ENCODE measurements at regions not wholly inside any gene's neighbourhood (a gene's known extent, or its start where the extent isn't known, plus 50 kb on each side); places are given as distances from the start of the nearest gene placed in this dataset.
A peak's percentile ranks its signal among the peaks of the same experiment; 100 is the strongest.

DNA sequence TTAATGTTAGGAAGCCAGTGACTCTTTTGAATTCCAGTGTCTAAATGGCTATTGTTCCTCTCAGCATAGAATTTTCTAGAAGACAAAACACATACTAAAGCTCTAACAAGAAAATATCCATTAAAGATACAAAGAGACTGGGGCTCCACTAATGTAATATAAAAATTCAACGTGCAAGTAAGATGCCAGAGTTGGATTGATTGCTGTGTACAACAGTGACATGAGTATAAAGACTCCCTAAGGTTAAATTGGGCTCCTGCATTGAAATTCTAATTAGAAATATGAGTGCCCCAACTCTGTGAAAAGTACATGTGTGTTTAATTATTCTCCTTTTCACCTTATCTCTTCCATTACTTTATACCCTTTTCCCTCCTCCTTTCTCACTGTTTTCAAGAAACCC, 253.6 kb upstream of the G2E3 start:
- no peak for DNase-seq (ENCODE audit: low spot score)

DNA sequence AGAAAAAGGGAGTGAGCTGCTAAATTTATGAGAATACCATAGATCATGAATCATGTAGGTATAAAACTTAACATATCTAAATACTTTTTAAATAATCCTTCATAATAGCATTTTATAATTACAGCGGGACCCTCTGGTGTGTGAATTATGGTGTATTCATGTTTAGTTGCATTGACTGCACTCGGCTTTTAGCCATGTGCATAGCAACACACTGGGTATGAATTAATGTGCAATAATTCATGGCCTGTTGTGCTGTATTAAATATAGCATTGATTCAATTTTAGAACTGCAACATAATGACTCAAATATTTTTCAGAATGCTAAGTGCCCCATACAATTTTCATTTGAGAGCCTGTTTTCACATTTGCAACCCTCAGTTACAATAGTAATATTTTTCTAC, 249.6 kb upstream of the G2E3 start:
- no peak for DNase-seq (ENCODE audit: low spot score)

DNA sequence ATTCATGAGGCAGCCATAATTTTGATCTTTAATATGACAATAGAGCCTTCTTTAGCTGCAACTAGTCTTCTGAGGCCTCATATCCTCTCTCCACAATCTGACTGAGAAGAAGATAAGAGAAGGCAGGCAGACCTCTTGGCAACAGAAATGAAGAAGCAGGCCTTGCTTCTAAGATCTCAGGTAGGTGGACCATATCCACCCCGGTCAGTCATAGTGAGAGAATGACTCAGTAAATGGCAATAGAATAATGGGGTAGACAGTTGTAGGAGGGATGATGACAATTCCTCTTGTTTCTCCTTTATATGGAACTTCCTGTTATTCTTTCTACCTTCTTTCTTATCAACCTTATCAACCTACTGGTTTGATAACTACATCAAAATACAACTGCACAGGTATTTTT, 246.7 kb upstream of the G2E3 start:
- DNase-seq (ENCODE audit: low spot score), result no peak

DNA sequence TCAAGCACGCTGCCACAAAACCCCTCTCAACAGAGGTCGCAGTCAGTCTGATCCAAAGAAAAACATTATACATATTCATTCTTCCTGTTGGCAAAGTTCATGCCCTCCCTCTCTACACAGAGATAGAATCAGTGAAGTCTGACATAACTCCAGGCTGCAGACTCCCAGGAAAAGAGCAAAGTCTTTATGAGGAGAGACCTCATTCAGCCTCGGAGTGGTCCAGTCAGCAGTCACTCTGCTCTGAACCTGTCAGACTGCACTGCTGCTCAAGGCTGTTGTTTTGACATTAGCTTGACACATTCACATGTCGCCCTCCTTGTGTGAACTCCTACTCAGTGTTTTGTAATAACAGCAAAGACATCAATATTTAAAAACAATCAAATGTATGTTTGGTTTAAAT, 241.2 kb upstream of the G2E3 start:
- DNase-seq (ENCODE audit: low spot score), result no peak

DNA sequence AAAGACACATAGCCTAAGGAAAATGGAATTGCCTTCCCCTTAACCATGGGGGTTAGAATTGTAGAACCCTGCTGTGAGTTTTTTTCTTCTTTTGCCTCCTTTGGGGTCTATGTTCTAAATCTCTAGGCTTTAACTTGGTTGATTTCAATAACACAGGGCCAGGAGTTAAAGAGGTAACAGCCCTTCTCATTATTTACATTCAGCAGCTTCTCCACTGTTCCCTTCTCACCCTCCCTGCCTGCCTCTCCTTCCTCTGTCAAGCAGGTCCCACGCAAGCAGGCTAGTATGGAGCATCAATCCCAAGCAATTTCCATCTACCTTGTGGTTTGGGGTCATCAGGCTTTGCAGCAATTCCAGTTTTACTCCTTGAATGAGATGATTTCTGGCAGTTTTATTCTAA, 236.1 kb upstream of the G2E3 start:
- DNase-seq (ENCODE audit: low spot score), result no peak

DNA sequence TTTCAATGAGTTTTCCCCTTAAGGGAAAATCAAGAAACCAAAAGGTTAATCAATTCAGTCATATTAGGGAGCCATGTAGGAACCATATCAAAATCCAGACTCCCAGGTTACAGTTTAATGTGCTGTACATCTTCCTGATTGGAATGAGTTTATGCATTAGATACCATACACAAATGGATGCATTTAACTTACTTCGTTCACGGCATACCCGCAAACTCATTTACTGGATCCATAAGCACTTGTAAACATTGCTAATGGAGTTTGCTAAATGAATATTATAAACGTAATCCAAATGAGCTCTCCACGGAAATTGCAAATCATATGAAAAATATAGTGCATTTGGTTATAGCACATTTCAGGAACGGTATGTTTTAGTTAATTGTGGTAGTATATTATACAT, 228.9 kb upstream of the G2E3 start:
- DNase-seq (ENCODE audit: low spot score), result no peak

DNA sequence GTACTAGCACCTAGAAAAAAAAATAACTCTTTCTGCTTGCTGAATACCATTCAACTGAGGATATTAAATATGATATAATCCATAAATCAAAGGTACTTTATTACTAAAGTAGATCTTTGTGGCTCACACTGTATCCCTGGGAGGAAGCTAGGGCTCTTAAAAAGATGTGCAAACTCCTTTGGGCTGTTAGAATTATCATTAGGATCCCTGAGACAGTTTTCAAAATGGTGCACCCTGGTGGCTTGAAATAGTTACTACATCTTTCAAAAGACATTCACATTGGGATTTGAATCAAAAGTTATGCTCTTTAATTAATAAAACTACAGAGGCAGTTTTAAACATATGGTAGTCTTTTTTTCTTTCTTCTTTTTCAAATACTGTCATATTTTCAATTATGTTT, 228.5 kb upstream of the G2E3 start:
- peak; percentile 5 for DNase-seq (ENCODE audit: low spot score)

DNA sequence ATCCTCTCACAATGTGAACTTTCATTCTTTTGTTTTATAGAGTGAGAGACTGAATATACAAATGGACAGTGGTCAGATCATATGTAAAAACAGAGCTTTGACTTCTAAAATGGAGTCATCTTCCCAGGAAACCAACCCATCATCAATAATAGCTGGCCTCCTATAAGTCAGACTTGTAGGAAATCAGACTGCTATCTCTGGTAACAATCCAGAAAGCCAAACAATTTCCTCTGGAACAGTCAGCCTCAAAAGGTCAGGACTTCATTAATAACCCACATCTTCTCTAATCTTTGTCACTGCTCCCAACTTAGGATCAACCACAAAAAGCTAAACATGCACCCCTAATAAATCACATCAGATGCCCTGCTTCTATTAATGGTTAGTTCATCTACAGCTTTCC, 227.9 kb upstream of the G2E3 start:
- DNase-seq (ENCODE audit: low spot score), result no peak

DNA sequence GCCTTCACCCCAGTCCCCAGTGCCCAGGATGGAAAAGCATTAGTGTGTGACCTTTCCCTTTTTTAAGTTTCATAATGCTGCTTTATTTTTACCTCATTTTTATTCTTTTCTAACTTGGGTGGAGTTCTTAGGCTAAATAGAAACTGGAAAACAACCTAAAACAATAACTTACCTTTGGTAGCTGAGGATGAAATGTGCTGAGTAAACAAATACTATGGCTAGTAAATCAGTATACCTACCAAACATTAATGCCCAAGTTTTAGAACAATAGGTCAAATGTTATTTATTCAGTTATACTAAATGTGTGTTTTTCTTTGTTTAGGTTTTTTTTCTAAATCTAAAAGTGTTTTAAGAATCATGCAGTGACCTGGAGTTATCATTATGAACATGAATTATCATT, 226.6 kb upstream of the G2E3 start:
- no peak for DNase-seq (ENCODE audit: low spot score)

DNA sequence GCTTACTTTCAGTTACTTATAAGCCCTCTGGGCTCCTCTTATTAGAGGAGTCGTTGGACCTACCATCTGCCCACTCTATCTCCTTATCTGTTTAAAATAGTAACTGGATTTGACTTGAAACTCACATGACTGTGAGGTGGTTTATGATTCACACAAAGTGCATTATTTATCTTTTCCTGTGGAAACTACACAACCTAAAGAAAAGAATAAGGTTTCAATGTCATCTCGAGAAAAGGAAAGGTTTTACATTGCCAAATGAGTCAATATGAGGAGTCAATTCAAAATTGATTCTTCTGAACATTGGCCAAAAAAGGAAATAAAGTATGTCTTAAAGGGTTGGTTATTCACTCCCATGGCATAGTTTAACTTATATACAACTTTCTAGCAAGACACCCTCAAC, 225.0 kb upstream of the G2E3 start:
- DNase-seq (ENCODE audit: low spot score), result no peak

DNA sequence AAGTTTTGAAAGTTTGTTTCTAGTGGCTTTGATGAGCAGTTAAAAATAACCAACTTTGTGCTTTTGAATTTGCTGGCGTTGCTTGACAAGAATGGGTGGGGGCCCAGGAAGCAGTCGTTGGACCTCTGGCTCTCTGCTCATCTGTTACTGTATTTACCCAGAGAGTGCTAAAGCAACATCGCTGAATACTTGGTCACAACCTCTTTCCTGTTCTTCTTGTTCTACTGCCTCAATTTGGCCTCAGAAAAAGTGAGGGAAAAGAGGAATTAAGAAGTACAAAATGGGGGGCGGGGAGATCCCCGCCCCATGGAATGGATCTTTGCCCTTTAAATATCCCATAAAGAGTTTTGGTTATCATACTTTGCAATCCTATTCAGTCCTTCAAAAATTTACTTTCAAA, 221.5 kb upstream of the G2E3 start:
- no peak for DNase-seq (ENCODE audit: low spot score)

DNA sequence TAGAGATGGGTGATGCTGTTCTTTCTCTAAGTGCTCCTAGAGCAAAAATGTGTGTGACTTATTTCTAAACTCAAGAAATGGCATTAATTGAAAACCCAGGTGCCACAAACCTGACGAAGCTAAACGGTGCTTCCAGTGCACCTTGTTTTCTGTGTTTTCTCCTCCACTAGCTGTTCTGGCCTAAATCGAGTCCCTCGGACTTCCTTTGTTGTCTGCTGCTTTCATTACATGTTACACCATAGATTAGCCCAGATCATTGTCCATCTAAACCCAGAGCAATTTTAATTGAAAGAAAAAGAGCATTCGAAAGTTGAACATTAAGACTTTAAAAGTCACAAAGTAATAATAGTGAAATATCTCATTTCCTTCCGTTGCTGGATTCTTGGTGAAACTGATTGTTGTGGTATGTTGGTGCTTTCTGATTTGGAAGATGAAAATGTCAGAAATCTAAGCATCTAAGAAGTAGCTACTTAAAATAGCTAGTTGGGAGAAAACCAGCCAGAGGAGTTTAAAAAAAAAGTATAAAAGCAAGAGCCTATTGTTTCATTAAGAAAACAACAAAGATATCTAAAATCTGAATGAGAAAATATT, 219.6 kb upstream of the G2E3 start:
- DNase-seq (ENCODE audit: low spot score), result no peak

DNA sequence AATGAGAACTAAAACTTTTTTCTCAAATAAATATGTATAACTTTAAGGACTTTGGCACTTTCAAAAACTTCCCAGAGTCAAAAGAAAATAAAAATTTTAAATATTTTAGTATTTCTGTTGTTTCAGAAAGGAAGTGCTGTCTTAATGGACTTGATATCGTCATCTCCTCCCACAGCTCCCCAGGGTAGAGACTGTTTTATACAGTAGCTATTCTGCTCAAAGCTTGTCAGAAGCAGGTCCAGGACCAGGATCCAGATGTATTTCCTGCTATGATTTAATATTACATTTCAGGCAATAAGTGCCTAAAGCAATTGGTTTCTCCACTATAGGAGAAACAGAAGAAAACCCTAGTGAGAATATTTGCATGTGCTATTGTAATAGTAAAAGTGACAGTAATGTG, 218.5 kb upstream of the G2E3 start:
- no peak for DNase-seq (ENCODE audit: low spot score)

DNA sequence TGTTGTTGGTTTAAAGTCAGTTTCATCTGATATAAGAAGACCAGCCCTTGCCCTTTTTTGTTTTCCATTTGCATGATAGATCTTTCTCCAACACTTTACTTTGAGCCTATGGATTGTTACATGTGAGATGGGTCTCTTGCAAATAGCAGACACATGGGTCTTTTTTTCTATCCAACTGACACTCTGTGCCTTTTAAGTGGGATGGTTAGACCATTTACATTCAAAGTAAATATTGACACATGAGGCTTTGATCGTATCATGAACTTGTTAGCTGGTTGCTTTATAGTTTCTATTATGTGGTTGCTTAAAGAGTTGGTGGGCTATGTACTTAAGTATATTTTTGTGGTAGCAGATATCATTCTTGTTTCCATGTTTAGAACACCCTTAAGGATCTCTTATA, 213.4 kb upstream of the G2E3 start:
- DNase-seq (ENCODE audit: low spot score), result no peak

DNA sequence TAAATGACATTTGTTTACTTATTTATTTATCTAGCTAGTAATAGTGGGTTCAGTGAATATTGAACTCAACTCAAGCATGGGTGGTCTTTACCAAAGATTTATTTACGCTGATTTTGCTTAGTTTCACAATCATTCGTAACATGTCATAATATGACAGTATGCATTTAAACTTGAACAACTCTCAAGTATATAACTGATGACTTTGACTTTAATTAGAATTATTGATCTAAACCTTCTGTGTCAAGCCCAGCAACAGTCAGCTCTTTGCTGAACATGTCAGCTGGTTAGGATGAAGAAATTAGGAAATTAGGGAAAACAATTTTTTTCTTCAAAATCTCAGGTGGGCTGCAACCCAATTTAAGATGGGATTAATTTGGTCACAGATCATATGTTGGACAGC, 210.5 kb upstream of the G2E3 start:
- DNase-seq (ENCODE audit: low spot score), result no peak

DNA sequence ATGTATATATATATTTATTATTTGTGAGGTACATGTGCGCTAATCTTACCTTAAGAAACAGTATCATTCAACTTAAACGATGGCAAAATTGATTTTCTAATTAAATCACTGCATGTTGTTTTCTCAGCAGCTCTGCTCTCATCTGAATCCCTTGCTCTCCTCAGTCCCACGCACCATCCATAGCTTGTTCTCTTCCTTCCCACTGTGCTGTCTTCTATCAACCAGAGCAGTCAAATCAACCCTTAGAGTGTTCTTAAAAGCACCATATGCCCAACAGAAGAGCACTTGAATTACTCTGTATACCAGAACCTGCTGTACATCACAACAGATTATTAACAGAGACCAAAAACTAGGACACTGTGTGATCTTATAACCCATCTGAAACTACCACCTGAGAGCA, 209.4 kb upstream of the G2E3 start:
- DNase-seq (ENCODE audit: low spot score), result no peak

DNA sequence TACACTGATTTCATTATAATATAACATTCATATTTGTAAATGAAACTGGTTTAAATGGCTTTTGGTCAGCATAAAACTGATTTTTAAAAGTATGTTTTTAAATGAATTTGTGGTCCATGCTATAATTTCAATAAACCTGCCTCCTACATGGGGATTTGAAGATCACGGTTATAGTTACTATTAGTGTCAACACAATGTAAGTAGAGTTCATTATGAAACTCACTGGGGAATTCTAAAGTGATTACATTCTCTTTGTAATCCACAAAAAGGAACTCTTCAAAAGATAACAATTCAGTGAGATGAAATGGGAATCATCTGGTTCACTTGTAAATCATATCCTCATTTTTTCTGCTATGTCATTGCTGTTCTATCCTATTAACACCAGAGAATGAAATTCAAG, 204.5 kb upstream of the G2E3 start:
- no peak for DNase-seq (ENCODE audit: low spot score)

DNA sequence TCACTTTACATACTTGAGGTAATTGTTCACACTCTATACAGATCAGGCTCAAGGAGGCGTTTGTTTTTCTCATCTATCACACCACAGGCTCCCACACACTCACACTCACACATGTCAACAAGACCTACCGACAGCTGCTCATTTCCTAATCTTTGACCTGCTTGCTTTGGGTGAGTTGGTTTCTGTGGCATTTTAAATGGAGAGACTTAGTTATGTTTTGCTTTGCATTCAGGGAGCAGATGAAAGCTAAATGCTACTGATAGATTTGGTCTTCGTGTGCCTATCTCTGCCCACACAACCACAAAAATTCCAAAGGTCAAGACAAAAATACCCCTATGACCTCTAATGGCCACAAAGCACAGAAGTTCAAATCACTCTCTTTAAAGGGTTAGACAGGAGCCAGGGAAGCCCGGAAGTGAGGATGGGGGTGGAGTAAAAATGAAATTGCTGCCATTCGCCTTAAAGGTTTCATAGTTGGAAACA, 203.5 kb upstream of the G2E3 start:
- no peak for DNase-seq (ENCODE audit: low spot score)

DNA sequence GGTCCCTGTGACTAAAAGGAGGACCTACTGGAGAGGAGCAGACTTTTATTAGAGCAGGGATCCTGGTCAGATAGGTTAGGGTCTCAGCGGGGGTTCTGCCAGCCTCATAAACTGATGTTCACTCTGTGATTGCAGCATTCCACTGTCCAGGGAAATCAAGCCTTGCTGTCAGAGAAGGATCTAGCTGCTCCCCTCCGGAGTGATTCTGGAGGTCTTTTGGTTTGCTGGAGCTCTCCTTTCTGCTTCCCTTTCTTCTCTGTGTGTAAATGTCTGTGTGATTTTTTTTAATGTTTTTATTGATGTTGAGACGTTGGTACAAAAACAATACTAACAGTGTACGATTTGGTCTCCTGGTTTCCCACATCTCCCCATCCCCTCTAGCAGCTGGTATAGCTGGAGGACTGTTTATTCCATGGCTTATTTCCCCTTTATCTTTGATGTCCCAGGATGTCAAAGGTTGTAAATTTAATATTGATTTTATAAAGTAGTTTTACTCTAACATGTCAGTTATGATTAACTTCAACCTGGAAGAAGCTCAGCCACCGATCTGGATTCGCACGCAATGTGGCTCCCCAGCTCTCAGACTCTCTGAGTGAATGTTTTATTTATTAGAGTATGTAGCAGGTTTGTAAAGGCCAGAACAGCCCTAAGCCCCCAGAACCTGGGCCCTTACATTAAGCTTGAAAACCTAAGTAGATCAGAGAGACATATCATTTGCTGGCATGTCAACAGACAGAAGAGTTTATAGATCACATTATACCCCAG, 202.3 kb upstream of the G2E3 start:
- no peak for DNase-seq (ENCODE audit: low spot score)

DNA sequence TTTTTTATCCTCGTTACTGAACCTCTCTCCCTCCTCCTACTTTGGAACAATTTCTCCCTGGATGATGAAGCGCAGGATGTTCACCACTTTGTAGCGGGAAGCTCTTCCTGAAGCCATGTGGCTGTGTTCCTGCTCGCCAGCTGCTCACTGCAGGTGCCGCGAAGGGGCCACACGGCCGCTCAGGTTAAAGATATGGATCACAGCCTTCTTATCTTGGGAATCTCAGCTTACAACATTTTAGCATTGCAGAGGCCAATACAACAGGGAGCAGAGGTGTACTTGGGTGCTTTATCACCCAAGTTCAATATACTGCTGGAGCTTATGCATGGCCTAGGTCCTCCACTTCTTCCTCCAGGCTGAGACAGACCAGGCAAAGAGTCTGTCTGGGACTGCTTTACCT, 201.2 kb upstream of the G2E3 start:
- DNase-seq (ENCODE audit: low spot score), result no peak

DNA sequence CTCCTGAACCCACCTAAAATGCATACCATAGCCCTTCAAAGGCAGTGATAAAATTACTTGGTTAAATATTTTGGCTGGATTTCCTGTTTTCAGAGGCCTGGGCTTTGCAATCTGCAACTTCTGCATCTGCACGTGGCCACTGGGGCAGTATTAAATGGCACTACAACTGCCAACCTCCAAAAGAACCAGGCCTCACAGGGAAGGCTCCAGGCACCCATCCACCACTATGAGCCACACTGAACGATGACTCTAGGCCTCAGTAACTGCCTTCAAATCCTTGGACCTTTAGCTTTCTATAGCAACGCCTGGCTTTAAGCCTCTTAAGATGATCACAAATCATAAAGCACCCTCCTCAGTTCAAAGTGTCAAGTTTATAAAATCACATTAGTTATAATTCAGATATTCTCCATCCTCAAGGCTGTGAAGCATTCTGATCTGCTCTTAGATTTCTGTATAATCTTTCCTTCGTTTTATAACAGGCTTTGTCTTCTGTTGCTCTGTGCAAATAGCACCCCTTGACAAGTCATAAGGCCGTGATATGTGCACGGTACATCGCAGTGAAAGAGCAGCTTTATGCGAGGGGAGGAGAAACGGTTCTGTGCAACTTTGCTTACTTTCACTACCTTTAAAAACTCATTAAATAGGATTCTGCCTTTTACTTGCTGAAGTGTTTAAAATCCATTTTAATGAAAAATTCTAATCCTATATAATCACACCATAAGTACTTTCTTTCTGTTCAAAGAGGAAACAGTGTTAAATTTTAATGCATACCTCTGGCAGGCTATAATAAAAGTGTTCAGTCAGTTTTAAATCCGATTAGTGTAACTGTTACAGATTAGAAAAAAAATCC, 196.4 kb upstream of the G2E3 start:
- DNase-seq (ENCODE audit: low spot score), result no peak

DNA sequence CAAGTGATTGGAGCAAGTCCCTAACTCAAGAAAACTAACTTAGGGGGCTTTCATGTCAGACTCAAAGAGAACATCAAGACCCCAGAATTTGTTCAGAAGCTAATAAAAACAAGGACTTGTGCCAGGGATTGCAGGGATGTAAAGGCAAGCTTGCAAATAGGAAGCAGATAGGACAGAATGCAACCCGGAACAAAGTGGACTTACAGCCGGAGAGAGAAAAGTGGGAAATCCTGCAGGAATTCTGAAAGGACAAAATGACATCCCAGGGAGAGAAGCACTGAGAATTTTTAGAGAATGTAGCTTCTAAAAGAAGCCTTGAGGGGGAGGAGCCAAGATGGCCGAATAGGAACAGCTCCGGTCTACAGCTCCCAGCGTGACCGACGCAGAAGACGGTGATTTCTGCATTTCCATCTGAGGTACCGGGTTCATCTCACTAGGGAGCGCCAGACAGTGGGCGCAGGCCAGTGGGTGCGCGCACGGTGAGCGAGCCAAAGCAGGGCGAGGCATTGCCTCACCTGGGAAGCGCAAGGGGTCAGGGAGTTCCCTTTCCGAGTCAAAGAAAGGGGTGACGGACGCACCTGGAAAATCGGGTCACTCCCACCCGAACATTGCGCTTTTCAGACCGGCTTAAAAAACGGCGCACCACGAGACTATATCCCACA, 195.6 kb upstream of the G2E3 start:
- peak; percentile 8 for DNase-seq (ENCODE audit: low spot score)

All from LoVo (cell line).